ENCODE measurements at regions not wholly inside any gene's neighbourhood (a gene's known extent, or its start where the extent isn't known, plus 50 kb on each side); places are given as distances from the start of the nearest gene placed in this dataset.

GRCh38 chr10:121096617-121097431, 245.7 kb downstream of the WDR11 start:
- peak; percentile 53 for DNase-seq (ENCODE audit: low read depth)

GRCh38 chr10:121098211-121098610, 247.0 kb downstream of the WDR11 start:
- DNase-seq (ENCODE audit: low read depth) = no peak

GRCh38 chr10:121098751-121099150, 247.6 kb downstream of the WDR11 start:
- DNase-seq (ENCODE audit: low read depth) = no peak

GRCh38 chr10:121099181-121099580, 248.0 kb downstream of the WDR11 start:
- no peak for DNase-seq (ENCODE audit: low read depth)

GRCh38 chr10:121099592-121099991, 248.4 kb downstream of the WDR11 start:
- DNase-seq (ENCODE audit: low read depth) = no peak

GRCh38 chr10:121101561-121101960, 250.4 kb downstream of the WDR11 start:
- DNase-seq (ENCODE audit: low read depth) = no peak

- no peak for DNase-seq (ENCODE audit: low read depth)
Observed at GRCh38 chr10:121102706-121103105, 251.5 kb downstream of the WDR11 start.

- no peak for DNase-seq (ENCODE audit: low read depth)
Observed at GRCh38 chr10:121104476-121105111, 253.4 kb downstream of the WDR11 start.

- no peak for DNase-seq (ENCODE audit: low read depth)
Observed at GRCh38 chr10:121106611-121107010, 255.4 kb downstream of the WDR11 start.

GRCh38 chr10:121108051-121108450, 256.9 kb downstream of the WDR11 start:
- DNase-seq (ENCODE audit: low read depth) = no peak

GRCh38 chr10:121110369-121110768, 259.2 kb downstream of the WDR11 start:
- DNase-seq (ENCODE audit: low read depth) = no peak

GRCh38 chr10:121112136-121112535, 261.0 kb downstream of the WDR11 start:
- no peak for DNase-seq (ENCODE audit: low read depth)

- DNase-seq (ENCODE audit: low read depth) = peak; percentile 5
Observed at GRCh38 chr10:121112579-121113384, 261.6 kb downstream of the WDR11 start.

- DNase-seq (ENCODE audit: low read depth) = peak; percentile 20
Observed at GRCh38 chr10:121113385-121113696, 262.2 kb downstream of the WDR11 start.

GRCh38 chr10:121113911-121114310, 262.7 kb downstream of the WDR11 start:
- DNase-seq (ENCODE audit: low read depth) = no peak

GRCh38 chr10:121115154-121115553, 264.0 kb downstream of the WDR11 start:
- no peak for DNase-seq (ENCODE audit: low read depth)

GRCh38 chr10:121121462-121121861, 270.3 kb downstream of the WDR11 start:
- no peak for DNase-seq (ENCODE audit: low read depth)

GRCh38 chr10:121127151-121127906, 276.2 kb downstream of the WDR11 start:
- no peak for DNase-seq (ENCODE audit: low read depth)

- DNase-seq (ENCODE audit: low read depth) = no peak
Observed at GRCh38 chr10:121128164-121128563, 277.0 kb downstream of the WDR11 start.

GRCh38 chr10:121129266-121129665, 278.1 kb downstream of the WDR11 start:
- no peak for DNase-seq (ENCODE audit: low read depth)

- no peak for DNase-seq (ENCODE audit: low read depth)
Observed at GRCh38 chr10:121130382-121130781, 279.2 kb downstream of the WDR11 start.

GRCh38 chr10:121131014-121131413, 279.9 kb downstream of the WDR11 start:
- DNase-seq (ENCODE audit: low read depth) = no peak
